ENCODE measurements at regions not wholly inside any gene's neighbourhood (a gene's known extent, or its start where the extent isn't known, plus 50 kb on each side); places are given as distances from the start of the nearest gene placed in this dataset.

DNA sequence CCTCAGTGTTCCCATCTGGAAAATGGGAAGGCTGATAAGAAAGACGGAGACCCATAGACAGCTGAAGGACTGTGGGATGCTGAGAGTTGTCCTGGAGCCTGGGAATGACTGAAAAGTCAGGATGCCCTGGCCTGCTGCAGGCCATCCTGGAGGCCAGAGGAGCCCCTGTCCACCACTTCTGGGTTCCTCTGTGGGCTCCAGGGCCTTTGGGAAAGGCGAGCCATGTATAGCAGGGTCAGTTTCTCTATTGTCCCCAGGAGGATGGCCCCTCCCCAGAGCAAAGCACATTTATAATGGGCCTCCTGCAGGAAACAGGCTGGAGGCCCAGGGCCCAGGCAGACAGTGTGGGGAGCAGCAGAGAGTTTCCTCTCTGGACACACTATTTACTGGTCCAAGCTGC lies 471.4 kb upstream of the MGMT start:
- no peaks in the 10 kb centered on the region for H3K4me1 ChIP-seq (ENCODE audit: insufficient read depth, poor library complexity, severe bottlenecking)
- no peaks in the 10 kb centered on the region for H3K9me3 ChIP-seq (ENCODE audit: severe bottlenecking)
- no peak for ATAC-seq (ENCODE audit: low read depth)
- H3K27ac ChIP-seq (ENCODE audit: poor library complexity, severe bottlenecking): no peak overlapping the region
- no peak for DNase-seq (ENCODE audit: low spot score)
- TF ChIP-seq, protein P1, sequence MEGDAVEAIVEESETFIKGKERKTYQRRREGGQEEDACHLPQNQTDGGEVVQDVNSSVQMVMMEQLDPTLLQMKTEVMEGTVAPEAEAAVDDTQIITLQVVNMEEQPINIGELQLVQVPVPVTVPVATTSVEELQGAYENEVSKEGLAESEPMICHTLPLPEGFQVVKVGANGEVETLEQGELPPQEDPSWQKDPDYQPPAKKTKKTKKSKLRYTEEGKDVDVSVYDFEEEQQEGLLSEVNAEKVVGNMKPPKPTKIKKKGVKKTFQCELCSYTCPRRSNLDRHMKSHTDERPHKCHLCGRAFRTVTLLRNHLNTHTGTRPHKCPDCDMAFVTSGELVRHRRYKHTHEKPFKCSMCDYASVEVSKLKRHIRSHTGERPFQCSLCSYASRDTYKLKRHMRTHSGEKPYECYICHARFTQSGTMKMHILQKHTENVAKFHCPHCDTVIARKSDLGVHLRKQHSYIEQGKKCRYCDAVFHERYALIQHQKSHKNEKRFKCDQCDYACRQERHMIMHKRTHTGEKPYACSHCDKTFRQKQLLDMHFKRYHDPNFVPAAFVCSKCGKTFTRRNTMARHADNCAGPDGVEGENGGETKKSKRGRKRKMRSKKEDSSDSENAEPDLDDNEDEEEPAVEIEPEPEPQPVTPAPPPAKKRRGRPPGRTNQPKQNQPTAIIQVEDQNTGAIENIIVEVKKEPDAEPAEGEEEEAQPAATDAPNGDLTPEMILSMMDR (IDR thresholded peaks at IDR 0.05; ENCODE audit: poor library complexity, severe bottlenecking): no peak
- H3K4me3 ChIP-seq (ENCODE audit: severe bottlenecking): no peak overlapping the region
- H3K27me3 ChIP-seq (ENCODE audit: insufficient read depth, poor library complexity, severe bottlenecking): no peaks in the 10 kb centered on the region
- no peaks in the 10 kb centered on the region for H3K36me3 ChIP-seq (ENCODE audit: low read depth)

DNA sequence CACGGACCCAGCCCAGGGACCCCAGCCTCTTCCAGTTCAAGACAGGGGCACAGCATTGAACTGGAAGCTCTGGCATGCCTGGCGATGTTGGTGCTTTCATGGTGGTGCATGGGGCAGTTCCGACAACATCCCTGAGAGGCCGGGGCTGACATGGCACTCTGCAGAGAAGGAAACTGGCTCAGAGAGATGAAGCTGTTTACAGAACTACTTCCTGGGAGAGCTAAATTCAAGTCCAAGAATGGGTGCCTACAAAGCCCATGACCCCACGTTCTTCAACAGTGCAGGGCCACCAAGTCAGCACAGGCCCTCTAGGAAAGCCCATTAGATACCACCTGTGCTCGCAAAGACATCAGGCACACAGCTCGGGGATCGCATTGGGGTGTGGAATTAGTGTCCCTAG lies 470.9 kb upstream of the MGMT start:
- Histone ChIP-seq H3K36me3 (ENCODE audit: low read depth) (no peaks in the 10 kb centered on the region), H3K9me3 (ENCODE audit: severe bottlenecking) (no peaks in the 10 kb centered on the region), H3K4me3 (ENCODE audit: severe bottlenecking) (no peak overlapping the region), H3K27me3 (ENCODE audit: insufficient read depth, poor library complexity, severe bottlenecking) (no peaks in the 10 kb centered on the region), H3K27ac (ENCODE audit: poor library complexity, severe bottlenecking) (no peak overlapping the region), H3K4me1 (ENCODE audit: insufficient read depth, poor library complexity, severe bottlenecking) (no peaks in the 10 kb centered on the region)
- ATAC-seq (ENCODE audit: low read depth) (no peak), DNase-seq (ENCODE audit: low spot score) (no peak)
- TF ChIP-seq, protein P1 (IDR thresholded peaks at IDR 0.05; ENCODE audit: poor library complexity, severe bottlenecking): no peak

GRCh38 chr10:128998101-128998805 lies 468.8 kb upstream of the MGMT start:
- no peaks in the 10 kb centered on the region for H3K27me3 ChIP-seq (ENCODE audit: insufficient read depth, poor library complexity, severe bottlenecking)
- H3K9me3 ChIP-seq (ENCODE audit: severe bottlenecking): no peaks in the 10 kb centered on the region
- H3K27ac ChIP-seq (ENCODE audit: poor library complexity, severe bottlenecking): no peak overlapping the region
- H3K4me1 ChIP-seq (ENCODE audit: insufficient read depth, poor library complexity, severe bottlenecking): no peaks in the 10 kb centered on the region
- DNase-seq (ENCODE audit: low spot score): no peak
- ATAC-seq (ENCODE audit: low read depth): no peak
- no peak overlapping the region for H3K4me3 ChIP-seq (ENCODE audit: severe bottlenecking)
- TF ChIP-seq, protein P1 (IDR thresholded peaks at IDR 0.05; ENCODE audit: poor library complexity, severe bottlenecking): no peak
- H3K36me3 ChIP-seq (ENCODE audit: low read depth): no peaks in the 10 kb centered on the region

DNA sequence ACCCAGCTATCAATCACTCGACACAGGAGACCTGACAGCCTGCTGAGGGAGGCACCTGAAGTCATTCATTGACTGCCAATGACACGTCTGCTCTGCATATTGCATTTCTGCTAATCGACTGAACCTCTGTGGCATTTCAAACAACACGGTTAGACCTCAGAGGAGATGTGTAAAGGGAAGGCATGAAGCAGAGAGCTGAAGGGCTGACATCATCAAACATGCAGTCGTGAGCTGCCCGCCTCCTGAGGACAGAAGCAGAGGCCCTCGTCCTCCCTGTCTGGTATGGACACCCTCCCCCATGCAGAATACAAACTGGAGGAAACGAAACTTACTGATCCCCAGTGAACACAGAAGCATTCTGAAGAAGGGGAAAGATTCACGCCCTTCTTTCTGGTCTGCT lies 462.6 kb upstream of the MGMT start:
- Histone ChIP-seq H3K27ac (ENCODE audit: poor library complexity, severe bottlenecking) (no peak overlapping the region), H3K27me3 (ENCODE audit: insufficient read depth, poor library complexity, severe bottlenecking) (no peaks in the 10 kb centered on the region), H3K36me3 (ENCODE audit: low read depth) (no peaks in the 10 kb centered on the region), H3K4me3 (ENCODE audit: severe bottlenecking) (no peak overlapping the region), H3K4me1 (ENCODE audit: insufficient read depth, poor library complexity, severe bottlenecking) (no peaks in the 10 kb centered on the region), H3K9me3 (ENCODE audit: severe bottlenecking) (no peaks in the 10 kb centered on the region)
- DNase-seq (ENCODE audit: low spot score) (no peak), ATAC-seq (ENCODE audit: low read depth) (no peak)
- TF ChIP-seq, protein P1 (IDR thresholded peaks at IDR 0.05; ENCODE audit: poor library complexity, severe bottlenecking): no peak

DNA sequence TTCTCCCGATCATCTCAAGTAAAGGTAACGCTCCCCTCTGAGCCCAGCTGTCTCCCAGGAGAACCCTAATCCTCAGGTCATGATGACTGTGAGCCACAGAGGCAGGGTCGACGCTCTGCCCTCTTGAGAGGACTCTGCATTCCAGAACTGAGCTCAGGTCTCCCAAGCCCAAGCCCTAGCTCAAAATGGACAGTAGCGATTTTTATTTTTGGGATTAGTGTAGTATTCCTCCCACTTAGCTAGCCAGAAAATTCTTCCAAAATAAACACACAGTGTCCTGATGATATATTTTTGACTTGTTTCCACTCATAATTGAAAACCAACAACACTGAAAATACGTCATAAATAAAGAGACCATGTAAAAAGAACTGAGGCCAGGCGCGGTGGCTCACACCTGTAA lies 462.0 kb upstream of the MGMT start:
- Histone ChIP-seq H3K4me1 (ENCODE audit: insufficient read depth, poor library complexity, severe bottlenecking) (no peaks in the 10 kb centered on the region), H3K9me3 (ENCODE audit: severe bottlenecking) (no peaks in the 10 kb centered on the region), H3K4me3 (ENCODE audit: severe bottlenecking) (no peak overlapping the region), H3K27me3 (ENCODE audit: insufficient read depth, poor library complexity, severe bottlenecking) (no peaks in the 10 kb centered on the region), H3K27ac (ENCODE audit: poor library complexity, severe bottlenecking) (no peak overlapping the region), H3K36me3 (ENCODE audit: low read depth) (no peaks in the 10 kb centered on the region)
- ATAC-seq (ENCODE audit: low read depth) (no peak), DNase-seq (ENCODE audit: low spot score) (no peak)
- TF ChIP-seq, protein P1 (IDR thresholded peaks at IDR 0.05; ENCODE audit: poor library complexity, severe bottlenecking): no peak

Data from RWPE2 (cell line).